ENCODE measurements at regions not wholly inside any gene's neighbourhood (a gene's known extent, or its start where the extent isn't known, plus 50 kb on each side); places are given as distances from the start of the nearest gene placed in this dataset.

GRCh38 chr7:53657586-53657985 is 622.2 kb downstream of the POM121L12 start:
- Mint-ChIP-seq H3K9me3 (peaks cover 10 to 14% of the 10 kb centered on the region in 2 donors), H3K4me3 (no peak overlapping the region), H3K27ac (no peak overlapping the region), H3K36me3 (no peaks in the 10 kb centered on the region), H3K4me1 (no peaks in the 10 kb centered on the region), H3K27me3 (no peaks in the 10 kb centered on the region)
- ATAC-seq (replicated peaks), result no peak
- no peak for DNase-seq

DNA sequence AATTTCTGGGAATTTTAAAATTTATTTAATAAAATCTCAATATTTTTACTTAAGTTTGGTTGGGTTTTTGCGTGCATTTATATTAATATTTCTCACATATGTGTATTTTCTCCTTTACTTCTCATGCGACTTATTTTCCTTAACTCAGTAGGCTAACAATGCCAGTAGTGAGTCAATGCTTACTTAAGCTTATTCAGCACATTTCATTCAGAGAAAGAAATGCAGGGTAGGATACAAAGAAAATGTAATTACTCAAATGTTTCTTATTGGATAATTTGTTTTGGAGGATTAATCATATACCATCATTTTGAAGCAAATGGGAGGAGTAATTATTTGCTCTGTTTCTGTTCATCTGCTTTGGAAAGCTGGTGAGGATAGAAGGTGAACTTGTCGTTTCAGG is 623.5 kb downstream of the POM121L12 start:
- no peak overlapping the region for H3K4me3 Mint-ChIP-seq
- ATAC-seq (replicated peaks), result no peak

GRCh38 chr7:53661645-53662217 is 626.3 kb downstream of the POM121L12 start:
- H3K27ac Mint-ChIP-seq, result no peak overlapping the region

More for the DNA sequence above, 623.5 kb downstream of the POM121L12 start:
- no peak for DNase-seq
- Mint-ChIP-seq H3K27ac (no peak overlapping the region), H3K9me3 (peaks cover 10% of the 10 kb centered on the region in 2 donors), H3K4me1 (no peaks in the 10 kb centered on the region), H3K27me3 (no peaks in the 10 kb centered on the region), H3K36me3 (no peaks in the 10 kb centered on the region)

DNA sequence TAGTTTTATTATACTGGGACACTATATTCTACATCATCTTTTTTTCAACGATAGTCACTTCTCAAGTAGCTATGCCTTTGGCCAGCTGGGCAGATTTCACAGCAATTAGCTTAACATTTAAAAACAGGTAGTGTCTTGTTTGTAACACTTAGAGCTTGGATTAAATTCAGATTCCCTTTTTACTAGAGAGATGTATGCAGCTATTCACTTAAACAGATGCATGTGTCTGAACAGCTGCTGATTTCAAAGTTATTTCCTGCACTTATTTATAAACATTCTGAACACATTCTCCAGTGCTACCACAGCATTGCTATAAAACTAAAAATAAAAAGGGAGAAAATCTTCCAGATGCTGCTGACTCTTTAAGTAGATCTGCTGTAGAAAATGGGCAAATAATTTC is 637.2 kb downstream of the POM121L12 start:
- H3K4me3 Mint-ChIP-seq, result no peak overlapping the region

More at GRCh38 chr7:53661645-53662217, 626.3 kb downstream of the POM121L12 start:
- Mint-ChIP-seq H3K27me3 (no peaks in the 10 kb centered on the region), H3K9me3 (peaks cover 11 to 14% of the 10 kb centered on the region in 2 donors), H3K36me3 (no peaks in the 10 kb centered on the region), H3K4me1 (no peaks in the 10 kb centered on the region), H3K4me3 (no peak overlapping the region)
- no peak for ATAC-seq (replicated peaks)
- DNase-seq, result no peak

DNA sequence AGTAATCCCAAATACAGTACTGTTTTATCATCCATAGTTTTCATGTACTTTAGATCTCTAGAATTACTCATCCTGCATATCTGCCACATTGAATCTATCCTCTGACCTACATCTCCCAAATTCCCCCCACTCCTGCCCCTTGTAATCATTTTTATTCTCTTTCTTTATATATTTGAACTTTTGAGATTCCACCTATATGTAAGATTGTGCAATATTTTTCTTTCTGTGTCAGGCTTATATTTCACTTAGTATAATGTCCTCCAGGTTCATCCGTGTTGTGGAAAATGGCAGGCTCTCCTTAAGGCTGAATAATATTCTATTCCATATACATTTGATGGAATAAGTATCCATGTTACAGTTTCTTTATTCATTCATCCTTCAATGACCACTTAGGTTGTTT is 640.4 kb downstream of the POM121L12 start:
- H3K4me3 Mint-ChIP-seq, result no peak overlapping the region

More for the DNA sequence above, 637.2 kb downstream of the POM121L12 start:
- no peak for ATAC-seq (replicated peaks)
- no peak for DNase-seq
- Mint-ChIP-seq H3K9me3 (peaks cover 0 to 6% of the 10 kb centered on the region in 2 donors), H3K36me3 (no peaks in the 10 kb centered on the region), H3K27ac (no peak overlapping the region), H3K27me3 (no peaks in the 10 kb centered on the region), H3K4me1 (no peaks in the 10 kb centered on the region)

DNA sequence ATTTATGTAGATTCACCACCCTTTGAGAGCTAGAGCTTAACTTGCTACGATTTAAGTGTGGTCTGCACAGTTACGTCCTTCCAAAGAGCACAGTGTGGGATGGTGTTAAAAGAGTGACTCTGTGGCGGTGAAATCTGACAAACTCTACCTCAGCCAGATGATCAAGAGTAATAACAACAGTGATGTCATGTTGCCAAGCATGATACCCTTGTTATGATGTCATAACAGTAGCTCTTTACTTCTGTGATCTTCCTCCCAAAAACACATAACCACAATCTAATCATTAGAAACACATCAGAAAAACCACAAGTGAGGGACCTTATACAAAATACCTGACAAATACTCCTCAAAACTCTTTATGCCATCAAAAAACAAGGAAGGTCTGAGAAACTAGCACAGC is 649.3 kb downstream of the POM121L12 start:
- Mint-ChIP-seq H3K27me3 (no peaks in the 10 kb centered on the region), H3K4me1 (no peaks in the 10 kb centered on the region), H3K9me3 (peaks cover 7 to 14% of the 10 kb centered on the region in 2 donors), H3K27ac (no peak overlapping the region), H3K4me3 (no peak overlapping the region), H3K36me3 (no peaks in the 10 kb centered on the region)
- ATAC-seq (replicated peaks), result no peak
- no peak for DNase-seq

More for the DNA sequence above, 640.4 kb downstream of the POM121L12 start:
- Mint-ChIP-seq H3K36me3 (no peaks in the 10 kb centered on the region), H3K9me3 (peaks cover 16 to 17% of the 10 kb centered on the region in 2 donors), H3K4me1 (no peaks in the 10 kb centered on the region), H3K27me3 (no peaks in the 10 kb centered on the region), H3K27ac (no peak overlapping the region)
- ATAC-seq (replicated peaks) (no peak), DNase-seq (no peak)

- H3K27ac Mint-ChIP-seq, result no peak overlapping the region
- H3K36me3 Mint-ChIP-seq, result no peaks in the 10 kb centered on the region
Measured at GRCh38 chr7:53690411-53690810, 655.0 kb downstream of the POM121L12 start.

GRCh38 chr7:53697913-53698312 is 662.5 kb downstream of the POM121L12 start:
- H3K36me3 Mint-ChIP-seq, result no peaks in the 10 kb centered on the region
- H3K4me3 Mint-ChIP-seq, result no peak overlapping the region
- peaks cover 1 to 14% of the 10 kb centered on the region in 2 donors for H3K9me3 Mint-ChIP-seq
- H3K27ac Mint-ChIP-seq, result no peak overlapping the region
- H3K27me3 Mint-ChIP-seq, result no peaks in the 10 kb centered on the region
- H3K4me1 Mint-ChIP-seq, result no peaks in the 10 kb centered on the region
- ATAC-seq (replicated peaks) (no peak), DNase-seq (no peak)

More at GRCh38 chr7:53690411-53690810, 655.0 kb downstream of the POM121L12 start:
- Mint-ChIP-seq H3K4me3 (no peak overlapping the region), H3K27me3 (no peaks in the 10 kb centered on the region), H3K9me3 (peaks cover 5 to 8% of the 10 kb centered on the region in 2 donors), H3K4me1 (no peaks in the 10 kb centered on the region)
- ATAC-seq (replicated peaks) (no peak), DNase-seq (no peak)

- H3K27me3 Mint-ChIP-seq, result no peaks in the 10 kb centered on the region
- H3K36me3 Mint-ChIP-seq, result no peaks in the 10 kb centered on the region
- DNase-seq (no peak), ATAC-seq (replicated peaks) (no peak)
- no peak overlapping the region for H3K4me3 Mint-ChIP-seq
- no peak overlapping the region for H3K27ac Mint-ChIP-seq
- peaks cover 0 to 8% of the 10 kb centered on the region in 2 donors for H3K9me3 Mint-ChIP-seq
- H3K4me1 Mint-ChIP-seq, result no peaks in the 10 kb centered on the region
Measured at GRCh38 chr7:53699215-53699837, 663.9 kb downstream of the POM121L12 start.

DNA sequence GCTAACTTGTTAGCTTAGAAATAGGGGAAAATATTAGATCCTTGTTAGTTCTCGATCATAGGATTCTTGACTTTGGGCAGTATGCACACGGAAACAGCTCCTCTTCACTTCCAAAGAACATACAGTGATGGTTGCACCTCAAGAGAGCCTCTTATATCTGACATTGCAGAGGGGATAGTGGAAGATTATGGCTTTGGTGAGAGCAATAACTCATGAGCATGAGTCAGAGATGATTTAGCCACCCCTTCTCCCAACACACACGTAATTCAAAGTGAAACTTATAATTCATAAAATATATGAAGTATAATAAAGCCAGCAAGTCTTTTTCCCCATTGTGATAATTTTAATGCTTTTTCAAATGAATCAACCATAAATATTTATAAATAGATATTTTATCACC is 683.7 kb downstream of the POM121L12 start:
- H3K4me3 Mint-ChIP-seq, result no peak overlapping the region
- no peaks in the 10 kb centered on the region for H3K36me3 Mint-ChIP-seq
- peaks cover 16 to 17% of the 10 kb centered on the region in 2 donors for H3K9me3 Mint-ChIP-seq
- H3K4me1 Mint-ChIP-seq, result no peaks in the 10 kb centered on the region
- no peaks in the 10 kb centered on the region for H3K27me3 Mint-ChIP-seq
- no peak overlapping the region for H3K27ac Mint-ChIP-seq
- no peak for ATAC-seq (replicated peaks)
- no peak for DNase-seq

DNA sequence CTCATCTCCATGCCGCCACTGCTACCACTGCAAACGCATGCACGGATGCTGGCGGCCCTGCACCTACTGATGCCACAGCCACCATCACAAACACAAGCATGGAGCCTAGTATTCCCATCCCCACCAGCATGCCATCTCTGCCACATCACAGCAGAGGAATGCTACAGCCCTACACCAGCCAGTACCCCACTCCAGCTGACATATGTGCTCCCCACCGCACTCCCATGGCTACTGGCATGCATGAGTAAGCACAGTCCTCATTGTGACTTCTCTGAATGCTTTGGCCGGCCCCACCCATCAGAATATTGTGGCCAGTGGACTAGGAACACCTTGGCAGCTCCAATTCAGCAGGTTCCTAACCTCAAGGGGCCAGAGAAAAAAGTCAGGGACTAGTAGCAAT is 705.5 kb downstream of the POM121L12 start:
- DNase-seq (no peak), ATAC-seq (replicated peaks) (no peak)
- Mint-ChIP-seq H3K36me3 (peaks cover 0 to 1% of the 10 kb centered on the region in 2 donors), H3K27ac (no peak overlapping the region), H3K4me1 (no peaks in the 10 kb centered on the region), H3K27me3 (no peaks in the 10 kb centered on the region), H3K4me3 (no peak overlapping the region), H3K9me3 (peaks cover 6 to 13% of the 10 kb centered on the region in 2 donors)

DNA sequence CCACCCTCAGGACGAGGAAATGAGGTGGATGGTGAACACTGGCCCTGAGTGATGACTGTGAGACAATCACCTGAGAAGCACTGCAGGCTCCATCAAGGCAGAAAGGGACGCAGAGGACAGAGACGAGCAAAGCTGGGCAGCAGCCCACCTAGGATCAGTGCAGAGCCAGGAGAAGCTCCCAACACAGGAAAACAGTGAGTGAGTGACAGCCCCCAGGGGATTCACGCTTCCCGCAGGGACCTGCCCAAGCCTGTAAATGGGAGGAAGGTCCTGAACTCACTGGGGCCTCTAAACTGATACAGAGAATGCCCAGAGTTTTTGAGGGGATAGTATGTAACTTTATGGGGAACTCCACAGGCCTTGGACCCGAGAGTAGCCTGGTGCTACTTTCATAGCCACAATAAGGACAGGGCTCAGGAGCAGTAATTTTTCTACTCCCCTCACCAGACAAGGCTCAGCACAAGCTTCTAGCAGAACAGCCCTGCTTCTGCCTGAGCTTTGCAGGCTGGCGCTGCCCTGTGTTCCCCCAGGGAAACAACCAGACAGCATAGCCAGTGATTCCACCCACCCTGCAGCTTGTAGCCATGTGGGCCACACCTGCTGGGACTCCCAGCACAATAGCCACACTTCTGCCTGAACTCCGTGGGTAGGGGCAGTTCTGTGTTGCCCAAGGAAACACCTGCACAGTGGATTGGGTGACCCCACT is 708.4 kb downstream of the POM121L12 start:
- ATAC-seq (replicated peaks), result no peak

GRCh38 chr7:53744403-53744760 is 708.9 kb downstream of the POM121L12 start:
- no peak for ATAC-seq (replicated peaks)
- H3K27ac Mint-ChIP-seq, result no peak overlapping the region

More for the DNA sequence above, 708.4 kb downstream of the POM121L12 start:
- Mint-ChIP-seq H3K27me3 (no peaks in the 10 kb centered on the region), H3K36me3 (peaks cover 0 to 1% of the 10 kb centered on the region in 2 donors), H3K4me3 (no peak overlapping the region), H3K9me3 (peaks cover 6 to 14% of the 10 kb centered on the region in 2 donors), H3K4me1 (no peaks in the 10 kb centered on the region), H3K27ac (no peak overlapping the region)
- DNase-seq, result no peak

DNA sequence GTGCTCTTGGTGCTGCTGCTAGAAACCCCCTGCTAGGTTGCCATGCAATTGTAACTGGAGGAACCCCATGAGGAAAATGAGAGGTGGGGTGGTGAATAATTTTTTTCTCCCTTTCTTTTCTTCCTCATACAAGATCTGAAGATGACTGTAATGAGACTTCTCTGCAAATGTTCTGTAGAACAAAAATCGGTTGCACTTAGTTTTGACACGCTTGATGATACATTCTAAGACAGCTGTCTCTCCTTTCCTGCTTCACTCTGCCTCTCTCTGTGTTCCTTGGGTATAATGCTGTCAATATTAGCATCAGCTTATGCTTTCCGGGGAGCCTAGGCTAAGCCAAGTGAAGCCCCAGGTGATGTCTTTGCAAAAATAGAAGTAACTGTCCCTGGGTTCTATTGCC is 721.5 kb downstream of the POM121L12 start:
- Mint-ChIP-seq H3K36me3 (no peaks in the 10 kb centered on the region), H3K4me3 (no peak overlapping the region), H3K27ac (no peak overlapping the region), H3K9me3 (peaks cover 3 to 4% of the 10 kb centered on the region in 2 donors), H3K4me1 (no peaks in the 10 kb centered on the region), H3K27me3 (no peaks in the 10 kb centered on the region)
- no peak for ATAC-seq (replicated peaks)
- no peak for DNase-seq

More at GRCh38 chr7:53744403-53744760, 708.9 kb downstream of the POM121L12 start:
- Mint-ChIP-seq H3K4me1 (no peaks in the 10 kb centered on the region), H3K4me3 (no peak overlapping the region), H3K27me3 (no peaks in the 10 kb centered on the region), H3K36me3 (peaks cover 0 to 1% of the 10 kb centered on the region in 2 donors), H3K9me3 (peaks cover 6 to 17% of the 10 kb centered on the region in 2 donors)
- no peak for DNase-seq

DNA sequence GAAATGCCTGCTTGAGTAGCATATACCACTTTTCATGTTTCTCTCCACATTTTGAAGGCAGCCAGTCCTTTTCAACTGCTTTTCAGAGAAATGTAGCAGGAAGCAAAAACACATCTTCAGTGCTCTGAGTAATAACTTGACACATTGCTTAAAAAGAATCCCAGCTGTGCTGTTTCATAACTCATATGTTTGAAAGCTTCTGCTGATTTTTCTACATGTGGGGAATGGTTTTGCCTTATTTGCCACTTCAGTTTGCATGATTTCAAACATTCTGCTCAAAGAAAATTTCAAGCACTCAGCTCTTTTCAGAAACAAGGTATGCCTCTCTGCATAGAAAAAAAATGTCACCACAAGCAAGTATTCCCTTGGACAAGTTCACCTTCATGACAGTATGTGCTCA is 732.8 kb downstream of the POM121L12 start:
- Mint-ChIP-seq H3K36me3 (no peaks in the 10 kb centered on the region), H3K27ac (no peak overlapping the region), H3K9me3 (peaks cover 17 to 29% of the 10 kb centered on the region in 2 donors), H3K27me3 (no peaks in the 10 kb centered on the region), H3K4me3 (no peak overlapping the region), H3K4me1 (no peaks in the 10 kb centered on the region)
- DNase-seq (no peak), ATAC-seq (replicated peaks) (no peak)

All from stimulated activated naive B cell treated with anti-CD40 and anti-IgM and Interleukin-4, amounts not matched to agents 10 μg/mL and 1 μg/mL and 100 μg/mL, for 72 hours (primary cell).